HCT116 (cell line): ENCODE measurements at regions not wholly inside any gene's neighbourhood (a gene's known extent, or its start where the extent isn't known, plus 50 kb on each side); places are given as distances from the start of the nearest gene placed in this dataset.

Source experiments
- EZH2 ChIP-seq: fragments of 200-600 bp; sonication (generic); IDR thresholded peaks from 2 replicates; pipeline ENCODE4 v1.6.1; 2017; ENCODE audit warnings: antibody characterized with exemption, mixed run types
- POLR2A ChIP-seq: IDR thresholded peaks from 2 replicates; pipeline ENCODE4 v1.7.0; 2011; ENCODE audit warnings: borderline replicate concordance; ENCODE audit not compliant: insufficient read depth, insufficient read length; ENCODE audit errors: extremely low read depth
- POLR2AphosphoS5 ChIP-seq: IDR thresholded peaks from 2 replicates; pipeline ENCODE4 v1.6.1; 2011; ENCODE audit warnings: mild to moderate bottlenecking, low read depth, low read length, moderate library complexity
- TCF7L2 ChIP-seq: IDR thresholded peaks from 2 replicates; pipeline ENCODE4 v1.7.0; 2011; ENCODE audit warnings: borderline replicate concordance, inconsistent platforms; ENCODE audit not compliant: insufficient read depth, insufficient read length; ENCODE audit errors: extremely low read depth
- ZNF274 ChIP-seq: fragments of 200-500 bp; sonication (Bioruptor generic); IDR thresholded peaks from 2 replicates; pipeline ENCODE4 v1.6.1; 2014; ENCODE audit warnings: mild to moderate bottlenecking, low read depth, low read length, inconsistent platforms
- TF ChIP-seq, protein P1 (sequence below), 3 experiments: fragments of 200-600 bp in 1 of 3; sonication (generic) in 1 of 3; IDR thresholded peaks in 2 of 3; conservative IDR thresholded peaks in 1 of 3; 2 replicates each; pipeline ENCODE4 v1.5.1; 2012 to 2017; ENCODE audit warnings: low read depth in 2 of 3, low read length in 2 of 3, antibody characterized with exemption in 1 of 3, borderline replicate concordance in 1 of 3, control low read depth in 1 of 3, mild to moderate bottlenecking in 1 of 3, mixed read lengths in 1 of 3, mixed run types in 1 of 3, moderate library complexity in 1 of 3; ENCODE audit not compliant: insufficient read depth in 1 of 3

- TF ChIP-seq TCF7L2 (no peak), ZNF274 (no peak), POLR2A (no peak), EZH2 (no peak), POLR2AphosphoS5 (no peak)
- TF ChIP-seq, protein P1, sequence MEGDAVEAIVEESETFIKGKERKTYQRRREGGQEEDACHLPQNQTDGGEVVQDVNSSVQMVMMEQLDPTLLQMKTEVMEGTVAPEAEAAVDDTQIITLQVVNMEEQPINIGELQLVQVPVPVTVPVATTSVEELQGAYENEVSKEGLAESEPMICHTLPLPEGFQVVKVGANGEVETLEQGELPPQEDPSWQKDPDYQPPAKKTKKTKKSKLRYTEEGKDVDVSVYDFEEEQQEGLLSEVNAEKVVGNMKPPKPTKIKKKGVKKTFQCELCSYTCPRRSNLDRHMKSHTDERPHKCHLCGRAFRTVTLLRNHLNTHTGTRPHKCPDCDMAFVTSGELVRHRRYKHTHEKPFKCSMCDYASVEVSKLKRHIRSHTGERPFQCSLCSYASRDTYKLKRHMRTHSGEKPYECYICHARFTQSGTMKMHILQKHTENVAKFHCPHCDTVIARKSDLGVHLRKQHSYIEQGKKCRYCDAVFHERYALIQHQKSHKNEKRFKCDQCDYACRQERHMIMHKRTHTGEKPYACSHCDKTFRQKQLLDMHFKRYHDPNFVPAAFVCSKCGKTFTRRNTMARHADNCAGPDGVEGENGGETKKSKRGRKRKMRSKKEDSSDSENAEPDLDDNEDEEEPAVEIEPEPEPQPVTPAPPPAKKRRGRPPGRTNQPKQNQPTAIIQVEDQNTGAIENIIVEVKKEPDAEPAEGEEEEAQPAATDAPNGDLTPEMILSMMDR (IDR thresholded peaks at IDR 0.05 in 2 of 3, conservative IDR thresholded peaks at IDR 0.05 in 1 of 3; ENCODE audit: borderline replicate concordance in 1 of 3, insufficient read depth in 1 of 3, low read depth in 2 of 3, low read length in 2 of 3), result no peak
Measured at GRCh38 chr2:15750433-15750814, 158.8 kb downstream of the DDX1 start.
